GM21447 (cell line): ENCODE measurements at regions not wholly inside any gene's neighbourhood (a gene's known extent, or its start where the extent isn't known, plus 50 kb on each side); places are given as distances from the start of the nearest gene placed in this dataset.

Experiments used
- ATAC-seq: cut with Tn5 transposase; IDR thresholded peaks from one replicate; pipeline ENCODE4 v1.9.1; 2021; ENCODE audit not compliant: unreplicated experiment

GRCh38 chr6:119626884-119627619, 277.5 kb upstream of the MAN1A1 start:
- ATAC-seq: no peak

GRCh38 chr6:119620846-119621555, 271.4 kb upstream of the MAN1A1 start:
- no peak for ATAC-seq

GRCh38 chr6:119614138-119614537, 264.6 kb upstream of the MAN1A1 start:
- ATAC-seq: no peak

- no peak for ATAC-seq
Observed at GRCh38 chr6:119612911-119613381, 263.4 kb upstream of the MAN1A1 start.

- no peak for ATAC-seq
Observed at GRCh38 chr6:119612176-119612891, 262.8 kb upstream of the MAN1A1 start.

- no peak for ATAC-seq
Observed at GRCh38 chr6:119610754-119611153, 261.2 kb upstream of the MAN1A1 start.

- no peak for ATAC-seq
Observed at GRCh38 chr6:119610265-119610664, 260.7 kb upstream of the MAN1A1 start.

- no peak for ATAC-seq
Observed at GRCh38 chr6:119609865-119610264, 260.3 kb upstream of the MAN1A1 start.

- ATAC-seq: no peak
Observed at GRCh38 chr6:119608994-119609393, 259.4 kb upstream of the MAN1A1 start.

GRCh38 chr6:119604124-119604523, 254.6 kb upstream of the MAN1A1 start:
- ATAC-seq: no peak

- ATAC-seq: no peak
Observed at GRCh38 chr6:119603501-119603900, 253.9 kb upstream of the MAN1A1 start.

- no peak for ATAC-seq
Observed at GRCh38 chr6:119602215-119603178, 252.9 kb upstream of the MAN1A1 start.

GRCh38 chr6:119598883-119599282, 249.3 kb upstream of the MAN1A1 start:
- no peak for ATAC-seq

GRCh38 chr6:119594907-119595306, 245.3 kb upstream of the MAN1A1 start:
- no peak for ATAC-seq

GRCh38 chr6:119591235-119591634, 241.7 kb upstream of the MAN1A1 start:
- ATAC-seq: no peak

GRCh38 chr6:119590066-119590465, 240.5 kb upstream of the MAN1A1 start:
- no peak for ATAC-seq

- no peak for ATAC-seq
Observed at GRCh38 chr6:119587537-119587936, 238.0 kb upstream of the MAN1A1 start.

- ATAC-seq: peak; percentile 91
Observed at GRCh38 chr6:119586250-119586882, 236.8 kb upstream of the MAN1A1 start.

- ATAC-seq: no peak
Observed at GRCh38 chr6:119584088-119584487, 234.5 kb upstream of the MAN1A1 start.

GRCh38 chr6:119581220-119581619, 231.7 kb upstream of the MAN1A1 start:
- no peak for ATAC-seq
